Activated naive CD4-positive, alpha-beta T cell treated with anti-CD3 and anti-CD28 coated beads, Interleukin-2, amount 10 ng/mL, durations not matched to agents 7 days and 5 days (primary cell): ENCODE measurements at regions not wholly inside any gene's neighbourhood (a gene's known extent, or its start where the extent isn't known, plus 50 kb on each side); places are given as distances from the start of the nearest gene placed in this dataset.

Experiments
- CTCF ChIA-PET: fragments of 350-600 bp; sonication (Branson Sonifier 250); formaldehyde crosslinking; loops from one replicate; lab custom pipeline; 2021; ENCODE audit warnings: antibody characterized with exemption; lab: Charles Lee
- DNase-seq: peaks from one replicate; pipeline ENCODE4 v3.0.0-alpha.2; 2020
- H3K27ac Mint-ChIP-seq: one replicate; pipeline ENCODE4 v1.8.0; 2021; ENCODE audit warnings: mild to moderate bottlenecking, moderate library complexity, mixed read lengths
- H3K27me3 Mint-ChIP-seq: one replicate; pipeline ENCODE4 v1.8.0; 2021; ENCODE audit warnings: mild to moderate bottlenecking, mixed read lengths
- H3K36me3 Mint-ChIP-seq: one replicate; pipeline ENCODE4 v1.8.0; 2021; ENCODE audit warnings: mixed read lengths
- H3K4me1 Mint-ChIP-seq: one replicate; pipeline ENCODE4 v1.8.0; 2021; ENCODE audit warnings: mixed read lengths
- H3K4me3 Mint-ChIP-seq: one replicate; pipeline ENCODE4 v1.8.0; 2021; ENCODE audit warnings: mild to moderate bottlenecking, moderate library complexity, mixed read lengths
- H3K9me3 Mint-ChIP-seq: one replicate; pipeline ENCODE4 v1.8.0; 2021; ENCODE audit warnings: mixed read lengths

- H3K4me3 Mint-ChIP-seq, result no peak overlapping the region
- CTCF ChIA-PET, result no interaction called here
Observed at GRCh38 chr11:15911377-15912044, 444.8 kb downstream of the SOX6 start.

DNA sequence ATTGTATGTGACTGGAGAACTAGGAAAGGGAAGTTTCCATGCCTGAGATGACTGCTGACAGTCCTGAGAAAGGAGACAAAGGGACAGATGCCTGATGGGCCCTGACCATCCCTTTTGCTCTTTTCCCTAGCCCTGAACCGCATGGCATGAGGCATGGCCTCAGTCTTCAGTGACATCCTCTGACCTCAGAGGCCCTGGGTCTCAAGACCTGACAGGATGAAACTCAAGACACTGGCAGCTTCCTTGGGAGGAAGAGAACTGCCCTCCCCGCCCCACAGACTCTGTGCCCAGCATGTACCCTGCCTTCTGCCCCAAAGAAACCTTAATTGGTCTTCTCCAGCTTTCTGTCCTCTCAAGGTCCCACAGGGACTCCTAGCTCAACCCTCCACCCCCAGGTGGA, 444.1 kb downstream of the SOX6 start:
- Mint-ChIP-seq H3K4me3 (no peak overlapping the region), H3K27ac (no peak overlapping the region), H3K4me1 (no peaks in the 10 kb centered on the region), H3K27me3 (no peaks in the 10 kb centered on the region), H3K9me3 (no peaks in the 10 kb centered on the region), H3K36me3 (no peaks in the 10 kb centered on the region)
- no peak for DNase-seq
- CTCF ChIA-PET, result no interaction called here

More at GRCh38 chr11:15911377-15912044, 444.8 kb downstream of the SOX6 start:
- no peak for DNase-seq
- H3K9me3 Mint-ChIP-seq, result no peaks in the 10 kb centered on the region
- no peaks in the 10 kb centered on the region for H3K27me3 Mint-ChIP-seq
- H3K4me1 Mint-ChIP-seq, result no peaks in the 10 kb centered on the region
- H3K36me3 Mint-ChIP-seq, result no peaks in the 10 kb centered on the region
- H3K27ac Mint-ChIP-seq, result no peak overlapping the region

DNA sequence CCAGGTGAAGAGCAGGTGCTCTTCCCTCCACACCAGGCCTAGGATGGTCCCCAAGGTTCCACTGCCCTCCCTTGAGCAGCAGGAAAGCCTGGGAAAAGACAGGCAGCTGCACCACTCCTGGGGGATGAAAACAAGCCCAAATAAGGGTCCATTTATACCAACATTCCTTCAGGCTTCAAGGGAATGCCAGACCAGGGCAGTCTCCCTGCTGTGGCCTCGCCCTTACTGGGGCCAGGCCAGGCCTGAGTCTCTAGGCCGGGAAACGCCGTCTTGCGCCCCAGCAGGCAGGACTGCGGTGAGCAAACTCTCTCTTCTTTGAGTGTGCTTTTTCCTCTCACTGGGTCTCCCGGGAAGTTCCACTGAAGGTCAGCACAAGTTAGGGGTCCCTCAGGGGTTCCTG, 443.5 kb downstream of the SOX6 start:
- no peak overlapping the region for H3K27ac Mint-ChIP-seq
- no peak for DNase-seq
- H3K9me3 Mint-ChIP-seq, result no peaks in the 10 kb centered on the region
- no peaks in the 10 kb centered on the region for H3K27me3 Mint-ChIP-seq
- CTCF ChIA-PET, result no interaction called here
- H3K4me3 Mint-ChIP-seq, result no peak overlapping the region
- no peaks in the 10 kb centered on the region for H3K36me3 Mint-ChIP-seq
- H3K4me1 Mint-ChIP-seq, result no peaks in the 10 kb centered on the region

DNA sequence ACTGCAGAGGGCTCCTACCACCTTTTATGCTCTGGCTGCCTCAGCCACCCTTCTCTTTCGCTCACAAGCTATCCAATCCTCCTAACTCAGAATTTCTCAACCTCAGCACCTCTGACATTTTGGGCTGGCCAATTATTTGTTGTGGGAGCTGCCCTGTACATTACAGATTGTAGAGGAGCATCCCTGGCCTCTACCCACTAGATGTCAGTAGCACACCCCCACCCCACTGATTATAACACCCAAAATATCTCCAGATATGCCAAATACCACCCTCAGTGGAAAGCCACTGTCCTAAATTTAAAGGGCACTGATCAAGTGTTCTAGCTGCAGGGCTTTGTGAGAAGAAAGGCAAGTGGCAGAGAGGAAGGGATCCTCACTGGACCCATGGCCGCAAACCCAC, 443.1 kb downstream of the SOX6 start:
- CTCF ChIA-PET, result no interaction called here
- H3K27me3 Mint-ChIP-seq, result no peaks in the 10 kb centered on the region
- H3K9me3 Mint-ChIP-seq, result no peaks in the 10 kb centered on the region
- H3K4me1 Mint-ChIP-seq, result no peaks in the 10 kb centered on the region
- DNase-seq, result no peak
- H3K27ac Mint-ChIP-seq, result no peak overlapping the region
- H3K4me3 Mint-ChIP-seq, result no peak overlapping the region
- no peaks in the 10 kb centered on the region for H3K36me3 Mint-ChIP-seq
